ENCODE measurements at regions not wholly inside any gene's neighbourhood (a gene's known extent, or its start where the extent isn't known, plus 50 kb on each side); places are given as distances from the start of the nearest gene placed in this dataset.
"Not testable (repeated sequence)": the region's sequence is repeated elsewhere in the genome, so short reads cannot be mapped to it uniquely, and the experiment has no call there.

- Histone ChIP-seq H3K4me3 (no peak overlapping the region), H3K36me3 (ENCODE audit: low read depth, missing control alignments) (no peaks in the 10 kb centered on the region), H3K27ac (no peak overlapping the region), H3K9me3 (no peaks in the 10 kb centered on the region), H3K4me1 (no peaks in the 10 kb centered on the region), H3K27me3 (no peaks in the 10 kb centered on the region)
- no peak for TF ChIP-seq CTCF (IDR thresholded peaks at IDR 0.05)
- TF ChIP-seq POLR2A (IDR thresholded peaks at IDR 0.05): no peak
- DNase-seq: no peak
- intact Hi-C loops (cut with DNase I; ENCODE audit: low total_unique reads): no loop called here
- 84 to 93% methylated on average over 1 of the region's 1 CpG for WGBS, 2 donors
Measured at GRCh38 chr3:135655328-135655727, 310.2 kb upstream of the PPP2R3A start.

- H3K9me3 ChIP-seq; H3K4me1 ChIP-seq; H3K27ac ChIP-seq; H3K27me3 ChIP-seq; H3K36me3 ChIP-seq (ENCODE audit: low read depth, missing control alignments); H3K4me3 ChIP-seq; intact Hi-C loops (cut with DNase I; ENCODE audit: low total_unique reads); DNase-seq: not testable (repeated sequence)
- 89 to 92% methylated on average over 6 to 7 of the region's 14 CpGs for WGBS, 2 donors
Measured at GRCh38 chr3:135658451-135658850, 307.1 kb upstream of the PPP2R3A start.

GRCh38 chr3:135667061-135667460 lies 298.5 kb upstream of the PPP2R3A start:
- 75 to 78% methylated on average over 1 of the region's 1 CpG for WGBS, 2 donors

GRCh38 chr3:135674508-135674907 lies 291.0 kb upstream of the PPP2R3A start:
- Histone ChIP-seq H3K27ac (no peak overlapping the region), H3K36me3 (ENCODE audit: low read depth, missing control alignments) (no peaks in the 10 kb centered on the region), H3K27me3 (no peaks in the 10 kb centered on the region), H3K4me1 (no peaks in the 10 kb centered on the region), H3K4me3 (no peak overlapping the region), H3K9me3 (no peaks in the 10 kb centered on the region)
- no peak for DNase-seq
- 81 to 100% methylated on average over 3 of the region's 3 CpGs for WGBS, 2 donors
- TF ChIP-seq CTCF (IDR thresholded peaks at IDR 0.05): no peak
- intact Hi-C loops (cut with DNase I; ENCODE audit: low total_unique reads): no loop called here

More at GRCh38 chr3:135667061-135667460, 298.5 kb upstream of the PPP2R3A start:
- intact Hi-C loops (cut with DNase I; ENCODE audit: low total_unique reads): no loop called here
- Histone ChIP-seq H3K9me3 (no peaks in the 10 kb centered on the region), H3K36me3 (ENCODE audit: low read depth, missing control alignments) (no peaks in the 10 kb centered on the region), H3K4me1 (no peaks in the 10 kb centered on the region), H3K27me3 (no peaks in the 10 kb centered on the region), H3K4me3 (no peak overlapping the region), H3K27ac (no peak overlapping the region)
- no peak for DNase-seq
- TF ChIP-seq POLR2A (IDR thresholded peaks at IDR 0.05) (no peak), CTCF (IDR thresholded peaks at IDR 0.05) (no peak)

GRCh38 chr3:135678386-135678785 lies 287.1 kb upstream of the PPP2R3A start:
- H3K27me3 ChIP-seq: no peaks in the 10 kb centered on the region
- no peak overlapping the region for H3K4me3 ChIP-seq
- intact Hi-C loops (cut with DNase I; ENCODE audit: low total_unique reads): no loop called here
- DNase-seq: no peak
- no peaks in the 10 kb centered on the region for H3K9me3 ChIP-seq
- no peak overlapping the region for H3K27ac ChIP-seq
- TF ChIP-seq POLR2A (IDR thresholded peaks at IDR 0.05): no peak
- TF ChIP-seq CTCF (IDR thresholded peaks at IDR 0.05): no peak
- WGBS, 2 donors: 72 to 77% methylated on average over 4 of the region's 4 CpGs
- H3K36me3 ChIP-seq (ENCODE audit: low read depth, missing control alignments): no peaks in the 10 kb centered on the region
- no peaks in the 10 kb centered on the region for H3K4me1 ChIP-seq
